Cerebellar cortex (tissue), 1 donor: ENCODE measurements at regions not wholly inside any gene's neighbourhood (a gene's known extent, or its start where the extent isn't known, plus 50 kb on each side); places are given as distances from the start of the nearest gene placed in this dataset.

Experiments used
- DNase-seq: peaks from one replicate; pipeline ENCODE4 v3.0.0-alpha.2; 2015; ENCODE audit warnings: low spot score

DNA sequence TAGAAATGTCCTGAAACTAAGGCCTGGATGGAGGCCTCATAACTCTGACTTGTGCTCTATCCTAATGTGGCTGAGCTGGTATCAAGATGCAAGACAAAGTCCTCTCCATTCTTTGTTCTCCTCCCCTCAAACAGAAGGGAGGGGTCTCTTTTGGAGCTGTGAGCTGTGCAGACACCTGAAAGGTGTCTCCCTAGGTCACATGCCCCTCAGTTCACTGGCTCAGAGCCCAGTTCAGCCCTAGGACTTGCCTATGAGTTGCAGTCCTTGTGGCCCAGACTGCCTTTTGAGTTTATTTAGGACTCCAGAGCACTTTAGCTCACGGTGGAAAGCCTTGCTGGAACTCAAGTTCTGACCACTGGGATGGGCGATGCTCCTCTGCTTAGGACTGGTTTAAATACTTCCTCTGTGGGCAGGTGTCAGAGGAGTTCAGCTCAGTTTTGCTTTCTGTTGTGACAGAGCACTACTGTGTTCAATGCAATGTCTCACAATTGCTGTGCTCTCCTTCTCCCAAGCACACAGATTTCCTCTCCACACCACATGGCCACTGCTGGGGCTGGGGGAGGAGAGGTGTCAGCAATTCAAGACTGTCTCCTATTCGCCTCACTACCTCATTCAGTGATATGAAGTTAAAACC is 84.8 kb upstream of the ZNF827 start:
- DNase-seq: no peak

DNA sequence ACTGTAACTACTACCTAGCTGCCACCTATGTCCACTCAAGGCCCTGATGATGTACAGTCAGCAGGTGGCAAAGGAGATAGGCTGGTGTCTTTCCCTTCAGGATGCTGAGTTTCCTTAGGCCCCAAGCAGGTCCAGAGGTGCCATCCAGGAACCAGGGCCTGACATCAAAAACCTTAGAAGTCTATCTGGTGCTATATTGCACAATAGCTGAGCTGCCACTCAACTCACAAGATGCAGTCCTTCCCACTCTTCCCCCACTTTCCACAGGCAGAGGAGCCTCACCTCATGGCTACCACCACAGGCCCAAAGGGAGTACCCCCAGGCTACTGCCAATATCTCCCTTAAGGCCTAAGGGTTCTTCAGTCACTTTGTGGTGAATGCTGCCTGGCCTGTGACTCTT is 83.9 kb upstream of the ZNF827 start:
- no peak for DNase-seq

DNA sequence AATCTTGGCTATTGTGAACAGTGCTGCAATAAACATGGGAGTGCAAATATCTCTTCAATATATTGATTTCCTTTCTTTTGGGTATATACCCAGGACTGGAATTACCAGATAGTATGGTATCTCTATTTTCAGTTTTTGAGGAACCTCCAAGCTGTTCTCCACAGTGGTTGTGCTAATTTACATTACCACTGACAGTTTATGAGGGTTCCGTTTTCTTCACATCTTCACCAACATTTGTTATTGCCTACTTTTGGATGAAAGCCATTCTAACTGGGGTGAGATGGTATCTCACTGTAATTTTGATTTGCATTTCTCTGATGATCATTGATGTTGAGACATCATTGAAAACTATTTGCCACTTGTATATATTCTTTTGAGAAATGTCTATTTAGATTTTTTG is 79.6 kb upstream of the ZNF827 start:
- DNase-seq: no peak

DNA sequence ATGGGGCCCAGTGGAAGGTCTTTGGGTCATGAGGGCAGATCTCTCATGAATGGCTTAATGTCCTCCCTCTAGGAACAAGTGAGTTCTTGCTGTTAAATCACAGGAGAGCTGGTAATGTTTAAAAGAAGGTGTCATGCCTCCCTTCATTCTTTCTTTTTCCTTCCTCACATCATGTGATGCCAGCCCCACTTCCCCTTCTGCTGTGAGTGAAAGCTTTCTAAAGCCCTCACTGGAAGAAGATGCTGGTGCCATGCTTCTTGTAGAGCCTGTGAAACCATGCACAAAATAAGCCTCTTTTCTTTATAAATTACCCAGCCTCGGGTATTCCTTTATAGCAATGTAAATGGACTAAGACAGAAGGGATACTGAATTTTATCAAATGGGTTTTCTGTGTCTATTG is 66.1 kb upstream of the ZNF827 start:
- DNase-seq: no peak

DNA sequence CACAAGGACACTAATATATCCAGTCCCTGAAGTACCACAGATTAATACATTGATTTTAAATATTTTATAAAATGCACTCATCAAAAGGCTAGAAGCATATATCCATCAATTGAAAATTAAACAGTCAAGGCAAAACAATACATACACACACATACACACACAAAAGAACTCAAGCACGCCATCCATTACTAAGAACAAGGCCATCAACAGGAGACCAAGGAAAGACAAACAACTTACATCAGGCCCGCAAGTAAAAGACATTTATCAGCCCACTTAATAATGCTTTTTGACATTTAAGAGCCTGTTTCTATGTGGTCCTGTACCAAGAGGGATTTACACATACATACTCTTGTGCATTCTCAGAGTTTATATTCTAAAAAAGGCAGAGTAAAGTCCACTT is 50.0 kb upstream of the ZNF827 start:
- DNase-seq: no peak
